ENCODE measurements at regions not wholly inside any gene's neighbourhood (a gene's known extent, or its start where the extent isn't known, plus 50 kb on each side); places are given as distances from the start of the nearest gene placed in this dataset.

GRCh38 chr10:4080225-4080805 is 295.3 kb upstream of the KLF6 start:
- no peak for TF ChIP-seq CTCF (IDR thresholded peaks at IDR 0.05; ENCODE audit: insufficient read depth, low read depth, low read length)
- no peak for TF ChIP-seq EZH2 (IDR thresholded peaks at IDR 0.05; ENCODE audit: insufficient read depth, low read length)
